ENCODE measurements at regions not wholly inside any gene's neighbourhood (a gene's known extent, or its start where the extent isn't known, plus 50 kb on each side); places are given as distances from the start of the nearest gene placed in this dataset.
"Not testable (repeated sequence)": the region's sequence is repeated elsewhere in the genome, so short reads cannot be mapped to it uniquely, and the experiment has no call there.

DNA sequence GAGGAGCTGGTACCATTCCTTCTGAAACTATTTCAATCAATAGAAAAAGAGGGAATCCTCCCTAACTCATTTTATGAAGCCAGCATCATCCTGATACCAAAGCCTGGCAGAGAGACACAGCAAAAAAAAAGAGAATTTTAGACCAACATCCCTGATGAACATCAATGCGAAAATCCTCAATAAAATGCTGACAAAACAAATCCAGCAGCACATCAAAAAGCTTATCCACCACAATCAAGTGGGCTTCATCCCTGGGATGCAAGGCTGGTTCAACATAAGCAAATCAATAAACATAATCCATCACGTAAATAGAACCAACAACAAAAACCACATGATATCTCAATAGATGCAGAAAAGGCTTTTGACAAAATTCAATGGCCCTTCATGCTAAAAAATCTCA, 216.0 kb upstream of the GNAI1 start:
- TF ChIP-seq, protein P1, sequence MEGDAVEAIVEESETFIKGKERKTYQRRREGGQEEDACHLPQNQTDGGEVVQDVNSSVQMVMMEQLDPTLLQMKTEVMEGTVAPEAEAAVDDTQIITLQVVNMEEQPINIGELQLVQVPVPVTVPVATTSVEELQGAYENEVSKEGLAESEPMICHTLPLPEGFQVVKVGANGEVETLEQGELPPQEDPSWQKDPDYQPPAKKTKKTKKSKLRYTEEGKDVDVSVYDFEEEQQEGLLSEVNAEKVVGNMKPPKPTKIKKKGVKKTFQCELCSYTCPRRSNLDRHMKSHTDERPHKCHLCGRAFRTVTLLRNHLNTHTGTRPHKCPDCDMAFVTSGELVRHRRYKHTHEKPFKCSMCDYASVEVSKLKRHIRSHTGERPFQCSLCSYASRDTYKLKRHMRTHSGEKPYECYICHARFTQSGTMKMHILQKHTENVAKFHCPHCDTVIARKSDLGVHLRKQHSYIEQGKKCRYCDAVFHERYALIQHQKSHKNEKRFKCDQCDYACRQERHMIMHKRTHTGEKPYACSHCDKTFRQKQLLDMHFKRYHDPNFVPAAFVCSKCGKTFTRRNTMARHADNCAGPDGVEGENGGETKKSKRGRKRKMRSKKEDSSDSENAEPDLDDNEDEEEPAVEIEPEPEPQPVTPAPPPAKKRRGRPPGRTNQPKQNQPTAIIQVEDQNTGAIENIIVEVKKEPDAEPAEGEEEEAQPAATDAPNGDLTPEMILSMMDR (IDR thresholded peaks at IDR 0.05; ENCODE audit: extremely low read depth in 1 of 2, insufficient read depth in 1 of 2, low read depth in 1 of 2, low read length in 2 of 2), result not testable (repeated sequence)
- not testable (repeated sequence) for TF ChIP-seq EZH2 (IDR thresholded peaks at IDR 0.05; ENCODE audit: borderline replicate concordance, low read depth, low read length, severe bottlenecking); POLR2A (IDR thresholded peaks at IDR 0.05; ENCODE audit: low read depth, low read length); POLR2AphosphoS5 (IDR thresholded peaks at IDR 0.05; ENCODE audit: insufficient read depth, low read depth, low read length); GATA2 (IDR thresholded peaks at IDR 0.05; ENCODE audit: insufficient read depth, insufficient read length, low read depth, low read length); MYC (IDR thresholded peaks at IDR 0.05; ENCODE audit: low read depth, low read length); JUN (IDR thresholded peaks at IDR 0.05; ENCODE audit: borderline replicate concordance, insufficient read depth, insufficient read length, low read depth); FOS (IDR thresholded peaks at IDR 0.05; ENCODE audit: borderline replicate concordance, insufficient read depth, low read length)
- TF ChIP-seq, protein P2, sequence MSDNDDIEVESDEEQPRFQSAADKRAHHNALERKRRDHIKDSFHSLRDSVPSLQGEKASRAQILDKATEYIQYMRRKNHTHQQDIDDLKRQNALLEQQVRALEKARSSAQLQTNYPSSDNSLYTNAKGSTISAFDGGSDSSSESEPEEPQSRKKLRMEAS (IDR thresholded peaks at IDR 0.05; ENCODE audit: insufficient read depth, insufficient read length), result not testable (repeated sequence)

Measured in endothelial cell of umbilical vein (primary cell).